ENCODE measurements at regions not wholly inside any gene's neighbourhood (a gene's known extent, or its start where the extent isn't known, plus 50 kb on each side); places are given as distances from the start of the nearest gene placed in this dataset.

DNA sequence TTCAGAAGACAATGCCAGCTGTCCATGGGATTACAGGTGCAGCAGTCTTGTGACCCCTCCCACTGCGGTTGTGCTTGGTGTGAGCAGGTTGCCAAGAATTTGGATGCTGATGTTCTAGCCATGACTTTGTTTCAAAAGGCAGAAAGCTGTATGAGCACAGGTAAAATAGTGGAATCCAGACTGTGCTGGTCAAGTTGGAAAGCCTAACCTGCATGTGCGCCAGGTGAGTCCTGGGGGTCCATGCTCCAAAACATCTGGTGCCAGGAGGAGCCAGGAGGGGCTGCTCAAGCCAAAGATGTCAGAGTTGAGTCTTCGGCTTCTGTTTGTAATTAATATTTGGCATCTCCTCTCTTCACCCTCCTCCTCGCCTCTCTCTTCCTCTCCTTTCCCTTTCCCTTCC, 330.1 kb downstream of the MYCN start:
- TF ChIP-seq CTCF (IDR thresholded peaks at IDR 0.05; ENCODE audit: insufficient read depth, low read length, poor library complexity, severe bottlenecking) (no peak), EZH2phosphoT487 (conservative IDR thresholded peaks at IDR 0.05; ENCODE audit: low read length) (no peak)
